ENCODE measurements at regions not wholly inside any gene's neighbourhood (a gene's known extent, or its start where the extent isn't known, plus 50 kb on each side); places are given as distances from the start of the nearest gene placed in this dataset.

- Mint-ChIP-seq H3K27me3 (ENCODE audit: low read depth in 3 of 3) (peaks cover 0 to 1% (median 0%) of the 10 kb centered on the region in 3 donors), H3K4me3 (no peak overlapping the region), H3K9me3 (peaks cover 16 to 30% (median 26%) of the 10 kb centered on the region in 7 donors), H3K27ac (no peak overlapping the region), H3K4me1 (no peaks in the 10 kb centered on the region), H3K36me3 (no peaks in the 10 kb centered on the region)
- Histone ChIP-seq H4K20me1 (ENCODE audit: insufficient read depth, low read length) (no peaks in the 10 kb centered on the region), H3K27ac (ENCODE audit: low read depth in 1 of 2, low read length in 2 of 2) (no peak overlapping the region), H3K36me3 (replicated peaks in 1 of 2; ENCODE audit: control insufficient read depth in 1 of 2, insufficient read depth in 2 of 2, low read length in 2 of 2) (no peaks in the 10 kb centered on the region), H3K27me3 (ENCODE audit: control insufficient read depth in 2 of 2, insufficient read depth in 2 of 2, low read length in 2 of 2) (no peaks in the 10 kb centered on the region), H3K9ac (ENCODE audit: insufficient read depth, low read length, poor library complexity, severe bottlenecking) (no peak overlapping the region), H3K9me3 (replicated peaks in 1 of 2; ENCODE audit: control insufficient read depth in 1 of 2, insufficient read depth in 1 of 2, low read length in 2 of 2) (peaks cover 9 to 31% of the 10 kb centered on the region in 2 donors), H3K4me3 (replicated peaks in 1 of 3; ENCODE audit: low read depth in 2 of 3, low read length in 3 of 3) (no peak overlapping the region), H3K4me1 (ENCODE audit: control insufficient read depth in 1 of 2, insufficient read depth in 2 of 2, low read length in 2 of 2) (no peaks in the 10 kb centered on the region), H3K4me2 (replicated peaks; ENCODE audit: extremely low read depth, low read length, poor library complexity, severe bottlenecking) (no peak overlapping the region), H3K79me2 (ENCODE audit: insufficient read depth, low read length) (no peaks in the 10 kb centered on the region), H2AFZ (ENCODE audit: insufficient read depth, low read depth, low read length, poor library complexity, severe bottlenecking) (no peak overlapping the region)
- 100% methylated on average over 1 of the region's 2 CpGs for WGBS (ENCODE audit: insufficient coverage)
- intact Hi-C loops (cut with micrococcal nuclease) = no loop called here
- DNase-seq = no peak
- no peak for TF ChIP-seq CTCF (IDR thresholded peaks at IDR 0.05)
These were observed 110.9 kb upstream of the XPO1 start for GRCh38 chr2:61649021-61649420.

DNA sequence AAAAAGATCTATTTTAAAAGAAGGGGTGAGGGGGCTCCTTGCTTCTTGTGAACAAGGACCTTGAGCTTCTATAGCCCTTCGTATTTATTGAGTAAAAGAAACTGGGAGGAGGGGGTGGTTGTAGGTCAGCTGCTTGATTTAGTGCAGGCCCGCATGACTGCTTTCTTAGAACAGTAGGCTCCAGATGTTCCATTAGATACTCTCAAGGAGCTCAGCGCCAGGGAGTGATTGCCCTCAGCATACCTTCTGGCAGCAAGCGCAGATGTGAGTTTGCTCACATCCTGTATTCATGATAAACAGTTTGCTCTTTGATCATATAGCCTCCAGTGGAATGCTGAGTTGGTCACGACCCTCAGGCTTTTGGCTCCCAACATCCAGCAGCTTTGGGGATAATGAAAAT is 108.9 kb upstream of the XPO1 start:
- peaks cover 0 to 3% (median 1%) of the 10 kb centered on the region in 3 donors for H3K27me3 Mint-ChIP-seq (ENCODE audit: low read depth in 3 of 3)
- TF ChIP-seq CTCF (IDR thresholded peaks at IDR 0.05) = no peak
- H3K9me3 Mint-ChIP-seq = peaks cover 16 to 30% (median 26%) of the 10 kb centered on the region in 7 donors
- H3K4me1 Mint-ChIP-seq = no peaks in the 10 kb centered on the region
- no peak overlapping the region for H3K4me3 Mint-ChIP-seq
- H3K4me2 ChIP-seq (replicated peaks; ENCODE audit: extremely low read depth, low read length, poor library complexity, severe bottlenecking) = no peak overlapping the region
- H3K27me3 ChIP-seq (ENCODE audit: control insufficient read depth in 2 of 2, insufficient read depth in 2 of 2, low read length in 2 of 2) = no peaks in the 10 kb centered on the region
- H3K4me1 ChIP-seq (ENCODE audit: control insufficient read depth in 1 of 2, insufficient read depth in 2 of 2, low read length in 2 of 2) = no peaks in the 10 kb centered on the region
- H3K36me3 ChIP-seq (replicated peaks in 1 of 2; ENCODE audit: control insufficient read depth in 1 of 2, insufficient read depth in 2 of 2, low read length in 2 of 2) = no peaks in the 10 kb centered on the region
- H2AFZ ChIP-seq (ENCODE audit: insufficient read depth, low read depth, low read length, poor library complexity, severe bottlenecking) = no peak overlapping the region
- no peak overlapping the region for H3K27ac Mint-ChIP-seq
- no peak overlapping the region for H3K4me3 ChIP-seq (replicated peaks in 1 of 3; ENCODE audit: low read depth in 2 of 3, low read length in 3 of 3)
- H3K27ac ChIP-seq (ENCODE audit: low read depth in 1 of 2, low read length in 2 of 2) = no peak overlapping the region
- DNase-seq = no peak
- 100% methylated on average over 3 of the region's 5 CpGs for WGBS (ENCODE audit: insufficient coverage)
- H4K20me1 ChIP-seq (ENCODE audit: insufficient read depth, low read length) = no peaks in the 10 kb centered on the region
- no peak overlapping the region for H3K9ac ChIP-seq (ENCODE audit: insufficient read depth, low read length, poor library complexity, severe bottlenecking)
- intact Hi-C loops (cut with micrococcal nuclease) = no loop called here
- peaks cover 9 to 31% of the 10 kb centered on the region in 2 donors for H3K9me3 ChIP-seq (replicated peaks in 1 of 2; ENCODE audit: control insufficient read depth in 1 of 2, insufficient read depth in 1 of 2, low read length in 2 of 2)
- no peaks in the 10 kb centered on the region for H3K36me3 Mint-ChIP-seq
- H3K79me2 ChIP-seq (ENCODE audit: insufficient read depth, low read length) = no peaks in the 10 kb centered on the region
